ENCODE measurements at regions not wholly inside any gene's neighbourhood (a gene's known extent, or its start where the extent isn't known, plus 50 kb on each side); places are given as distances from the start of the nearest gene placed in this dataset.

DNA sequence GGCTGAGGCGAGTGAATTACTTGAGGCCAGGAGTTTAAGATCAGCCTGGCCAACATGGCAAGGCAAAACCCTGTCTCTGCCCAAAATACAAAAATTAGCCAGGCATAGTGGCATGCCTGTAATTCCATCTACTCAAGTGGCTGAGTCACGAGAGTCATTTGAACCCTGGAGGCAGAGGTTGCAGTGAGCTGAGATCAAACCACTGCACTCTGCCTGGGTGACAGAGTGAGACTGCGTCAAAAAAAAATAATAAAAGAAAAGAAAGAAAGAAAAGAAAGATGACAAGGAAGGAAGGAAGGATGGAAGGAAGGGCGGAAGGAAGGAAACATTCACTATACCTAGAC is 159.6 kb upstream of the CNOT2 start:
- TF ChIP-seq, protein P1, sequence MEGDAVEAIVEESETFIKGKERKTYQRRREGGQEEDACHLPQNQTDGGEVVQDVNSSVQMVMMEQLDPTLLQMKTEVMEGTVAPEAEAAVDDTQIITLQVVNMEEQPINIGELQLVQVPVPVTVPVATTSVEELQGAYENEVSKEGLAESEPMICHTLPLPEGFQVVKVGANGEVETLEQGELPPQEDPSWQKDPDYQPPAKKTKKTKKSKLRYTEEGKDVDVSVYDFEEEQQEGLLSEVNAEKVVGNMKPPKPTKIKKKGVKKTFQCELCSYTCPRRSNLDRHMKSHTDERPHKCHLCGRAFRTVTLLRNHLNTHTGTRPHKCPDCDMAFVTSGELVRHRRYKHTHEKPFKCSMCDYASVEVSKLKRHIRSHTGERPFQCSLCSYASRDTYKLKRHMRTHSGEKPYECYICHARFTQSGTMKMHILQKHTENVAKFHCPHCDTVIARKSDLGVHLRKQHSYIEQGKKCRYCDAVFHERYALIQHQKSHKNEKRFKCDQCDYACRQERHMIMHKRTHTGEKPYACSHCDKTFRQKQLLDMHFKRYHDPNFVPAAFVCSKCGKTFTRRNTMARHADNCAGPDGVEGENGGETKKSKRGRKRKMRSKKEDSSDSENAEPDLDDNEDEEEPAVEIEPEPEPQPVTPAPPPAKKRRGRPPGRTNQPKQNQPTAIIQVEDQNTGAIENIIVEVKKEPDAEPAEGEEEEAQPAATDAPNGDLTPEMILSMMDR (IDR thresholded peaks at IDR 0.05; ENCODE audit: borderline replicate concordance, extremely low read depth, low read length, poor library complexity, severe bottlenecking): no peak
- no peak for TF ChIP-seq EZH2 (IDR thresholded peaks at IDR 0.05; ENCODE audit: borderline replicate concordance, low read depth, low read length, severe bottlenecking)

Data from DND-41 (cell line).